Prostate gland (tissue), 2 donors: ENCODE measurements at regions not wholly inside any gene's neighbourhood (a gene's known extent, or its start where the extent isn't known, plus 50 kb on each side); places are given as distances from the start of the nearest gene placed in this dataset.

Source experiments
- DNase-seq: peaks from one replicate; pipeline ENCODE4 v3.0.0-alpha.2; 2019; ENCODE audit warnings: low spot score
- H3K27ac ChIP-seq, 2 donors: fragments of 200-600 bp; sonication (generic); 2 replicates each; pipeline ENCODE4 v1.5.1; 2017 to 2019
- H3K27me3 ChIP-seq: fragments of 200-600 bp; sonication (generic); replicated peaks from 2 replicates; pipeline ENCODE4 v1.5.1; 2019; ENCODE audit not compliant: insufficient read depth
- H3K36me3 ChIP-seq, 2 donors: fragments of 200-600 bp; sonication (generic); 1 replicate in 1 of 2; 2 replicates in 1 of 2; pipeline versions ENCODE4 v1.5.1 to v1.8.1; 2017 to 2019
- H3K4me1 ChIP-seq: fragments of 200-600 bp; sonication (generic); replicated peaks from 2 replicates; pipeline ENCODE4 v1.5.1; 2019
- H3K4me3 ChIP-seq, 2 donors: fragments of 200-600 bp; sonication (generic); 2 replicates each; pipeline ENCODE4 v1.5.1; 2017 to 2019
- H3K9me3 ChIP-seq: fragments of 200-600 bp; sonication (generic); 2 replicates; pipeline ENCODE4 v1.5.1; 2017
- CTCF ChIP-seq, 4 experiments: fragments of 200-600 bp in 2 of 4; fragments of 450-650 bp in 2 of 4; sonication (generic) in 2 of 4; IDR thresholded peaks; 1 replicate in 3 of 4; 2 replicates in 1 of 4; pipeline ENCODE4 v1.5.1; 2016 to 2019; ENCODE audit warnings: antibody characterized with exemption in 4 of 4, mild to moderate bottlenecking in 2 of 4, moderate library complexity in 2 of 4
- POLR2A ChIP-seq: fragments of 450-650 bp; IDR thresholded peaks from one replicate; pipeline ENCODE4 v1.6.1; 2016; ENCODE audit warnings: antibody characterized with exemption, mild to moderate bottlenecking
- POLR2AphosphoS5 ChIP-seq: sonication (generic); formaldehyde crosslinking; IDR thresholded peaks from one replicate; pipeline ENCODE4 v1.6.1; 2017; ENCODE audit warnings: antibody characterized with exemption
- WGBS: methylation state at CpG from one replicate; pipeline ENCODE4 v1.1.5; 2018; 5-methylcytosine and 5-hydroxymethylcytosine counted together
- intact Hi-C: fragments of 100-400 bp; cut with DNase I; formaldehyde crosslinking; loops from one replicate; pipeline ENCODE4 v1.14.2; 2022

- 97% methylated on average over 10 of the region's 10 CpGs for WGBS
- H3K36me3 ChIP-seq: no peaks in the 10 kb centered on the region
- no peak overlapping the region for H3K4me3 ChIP-seq
- no peaks in the 10 kb centered on the region for H3K9me3 ChIP-seq
- no peak for TF ChIP-seq CTCF (IDR thresholded peaks at IDR 0.05)
- TF ChIP-seq POLR2A: no peak
- TF ChIP-seq POLR2AphosphoS5: no peak
- H3K27ac ChIP-seq: no peak overlapping the region
- H3K4me1 ChIP-seq: no peaks in the 10 kb centered on the region
- H3K27me3 ChIP-seq: no peaks in the 10 kb centered on the region
- intact Hi-C loops: no loop called here
- DNase-seq: no peak
Observed at GRCh38 chrX:39842281-39842973, 255.3 kb downstream of the BCOR start.

GRCh38 chrX:39843318-39843717 lies 254.4 kb downstream of the BCOR start:
- Histone ChIP-seq H3K4me3 (no peak overlapping the region), H3K27ac (no peak overlapping the region), H3K27me3 (no peaks in the 10 kb centered on the region), H3K4me1 (no peaks in the 10 kb centered on the region), H3K36me3 (no peaks in the 10 kb centered on the region), H3K9me3 (no peaks in the 10 kb centered on the region)
- intact Hi-C loops: no loop called here
- 90% methylated on average over 4 of the region's 4 CpGs for WGBS
- TF ChIP-seq POLR2A (no peak), POLR2AphosphoS5 (no peak), CTCF (IDR thresholded peaks at IDR 0.05) (no peak)
- DNase-seq: no peak

GRCh38 chrX:39845233-39845632 lies 252.5 kb downstream of the BCOR start:
- no peak overlapping the region for H3K27ac ChIP-seq
- intact Hi-C loops: no loop called here
- WGBS: 50% methylated on average over 4 of the region's 9 CpGs
- H3K27me3 ChIP-seq: no peaks in the 10 kb centered on the region
- TF ChIP-seq CTCF (IDR thresholded peaks at IDR 0.05): no peak
- TF ChIP-seq POLR2AphosphoS5: no peak
- TF ChIP-seq POLR2A: no peak
- no peaks in the 10 kb centered on the region for H3K4me1 ChIP-seq
- no peaks in the 10 kb centered on the region for H3K9me3 ChIP-seq
- H3K36me3 ChIP-seq: no peaks in the 10 kb centered on the region
- no peak overlapping the region for H3K4me3 ChIP-seq
- no peak for DNase-seq

- 98% methylated on average over 4 of the region's 4 CpGs for WGBS
- Histone ChIP-seq H3K36me3 (no peaks in the 10 kb centered on the region), H3K9me3 (no peaks in the 10 kb centered on the region), H3K27me3 (no peaks in the 10 kb centered on the region), H3K27ac (no peak overlapping the region), H3K4me3 (no peak overlapping the region), H3K4me1 (no peaks in the 10 kb centered on the region)
- no peak for DNase-seq
- intact Hi-C loops: no loop called here
- TF ChIP-seq CTCF (IDR thresholded peaks at IDR 0.05): no peak
- TF ChIP-seq POLR2AphosphoS5: no peak
- TF ChIP-seq POLR2A: no peak
Observed at GRCh38 chrX:39846460-39846859, 251.3 kb downstream of the BCOR start.

GRCh38 chrX:39848243-39848642 lies 249.5 kb downstream of the BCOR start:
- H3K27me3 ChIP-seq: no peaks in the 10 kb centered on the region
- no peak overlapping the region for H3K27ac ChIP-seq
- H3K4me3 ChIP-seq: no peak overlapping the region
- no peaks in the 10 kb centered on the region for H3K9me3 ChIP-seq
- no peaks in the 10 kb centered on the region for H3K4me1 ChIP-seq
- no peaks in the 10 kb centered on the region for H3K36me3 ChIP-seq
- TF ChIP-seq CTCF (IDR thresholded peaks at IDR 0.05) (no peak), POLR2AphosphoS5 (no peak), POLR2A (no peak)
- 38% methylated on average over 5 of the region's 5 CpGs for WGBS
- intact Hi-C loops: no loop called here
- DNase-seq: no peak
